Mucosa of descending colon (tissue), 3 donors: ENCODE measurements at regions not wholly inside any gene's neighbourhood (a gene's known extent, or its start where the extent isn't known, plus 50 kb on each side); places are given as distances from the start of the nearest gene placed in this dataset.

Experiments
- ATAC-seq: fragments of 200-7000 bp; cut with Tn5 transposase; one replicate; pipeline ENCODE4 v1.9.1; 2020; ENCODE audit warnings: mild to moderate bottlenecking, moderate library complexity
- DNase-seq, 3 donors: peaks; one replicate each; pipeline ENCODE4 v3.0.0-alpha.2; 2020
- H3K36me3 ChIP-seq: fragments of 200-600 bp; one replicate; pipeline ENCODE4 v1.8.0; 2021; ENCODE audit warnings: low read depth, mild to moderate bottlenecking
- H3K4me1 ChIP-seq: fragments of 200-600 bp; one replicate; pipeline ENCODE4 v1.8.0; 2021; ENCODE audit warnings: low read depth, mild to moderate bottlenecking
- H3K4me3 ChIP-seq: fragments of 200-600 bp; one replicate; pipeline ENCODE4 v1.8.0; 2021; ENCODE audit warnings: mild to moderate bottlenecking
- H3K9me3 ChIP-seq: fragments of 200-600 bp; one replicate; pipeline ENCODE4 v1.8.0; 2021; ENCODE audit warnings: mild to moderate bottlenecking
- CTCF ChIP-seq: fragments of 200-600 bp; IDR thresholded peaks from one replicate; pipeline ENCODE4 v1.8.0; 2022; ENCODE audit warnings: antibody characterized with exemption, mild to moderate bottlenecking
- intact Hi-C, 2 donors: fragments of 100-400 bp; cut with DNase I in 1 of 2; cut with micrococcal nuclease in 1 of 2; formaldehyde crosslinking; loops; one replicate each; pipeline versions ENCODE4 v1.11.0 to v1.11.1; 2022; cut with DNase I, micrococcal nuclease
- donor health status: DM: no; HTN: no; CAD: no; lungs with moderate emphysema.
- donor health status: DM: no; HTN: no; CAD: no.
- donor health status: DM: no; HTN: yes; CAD: no.

GRCh38 chr9:27799326-27799725 lies 226.0 kb upstream of the C9orf72 start:
- DNase-seq (no peak), ATAC-seq (no peak)
- H3K36me3 ChIP-seq = no peaks in the 10 kb centered on the region
- H3K9me3 ChIP-seq = no peaks in the 10 kb centered on the region
- no peaks in the 10 kb centered on the region for H3K4me1 ChIP-seq
- intact Hi-C loops = no loop called here
- no peak for TF ChIP-seq CTCF
- no peak overlapping the region for H3K4me3 ChIP-seq

- intact Hi-C loops = no loop called here
- H3K4me1 ChIP-seq = no peaks in the 10 kb centered on the region
- no peak for ATAC-seq
- no peaks in the 10 kb centered on the region for H3K36me3 ChIP-seq
- H3K9me3 ChIP-seq = no peaks in the 10 kb centered on the region
- no peak for DNase-seq
- no peak for TF ChIP-seq CTCF
- no peak overlapping the region for H3K4me3 ChIP-seq
Measured at GRCh38 chr9:27800159-27800558, 226.9 kb upstream of the C9orf72 start.

- Histone ChIP-seq H3K4me3 (no peak overlapping the region), H3K36me3 (no peaks in the 10 kb centered on the region), H3K4me1 (no peaks in the 10 kb centered on the region), H3K9me3 (no peaks in the 10 kb centered on the region)
- no peak for ATAC-seq
- no peak for TF ChIP-seq CTCF
- intact Hi-C loops = no loop called here
- no peak for DNase-seq
Measured at GRCh38 chr9:27800692-27801370, 227.6 kb upstream of the C9orf72 start.

- intact Hi-C loops = no loop called here
- Histone ChIP-seq H3K9me3 (no peaks in the 10 kb centered on the region), H3K36me3 (no peaks in the 10 kb centered on the region), H3K4me1 (no peaks in the 10 kb centered on the region), H3K4me3 (no peak overlapping the region)
- TF ChIP-seq CTCF = no peak
- ATAC-seq = no peak
- DNase-seq = no peak
Measured at GRCh38 chr9:27801545-27801944, 228.3 kb upstream of the C9orf72 start.

GRCh38 chr9:27802418-27802817 lies 229.1 kb upstream of the C9orf72 start:
- Histone ChIP-seq H3K36me3 (no peaks in the 10 kb centered on the region), H3K4me3 (no peak overlapping the region), H3K9me3 (no peaks in the 10 kb centered on the region), H3K4me1 (no peaks in the 10 kb centered on the region)
- no peak for DNase-seq
- intact Hi-C loops = no loop called here
- no peak for TF ChIP-seq CTCF
- ATAC-seq = no peak

GRCh38 chr9:27808864-27809263 lies 235.6 kb upstream of the C9orf72 start:
- TF ChIP-seq CTCF = no peak
- ATAC-seq (no peak), DNase-seq (no peak)
- Histone ChIP-seq H3K36me3 (no peaks in the 10 kb centered on the region), H3K9me3 (no peaks in the 10 kb centered on the region), H3K4me1 (no peaks in the 10 kb centered on the region), H3K4me3 (no peak overlapping the region)
- intact Hi-C loops = no loop called here
